ENCODE measurements at regions not wholly inside any gene's neighbourhood (a gene's known extent, or its start where the extent isn't known, plus 50 kb on each side); places are given as distances from the start of the nearest gene placed in this dataset.

GRCh38 chr13:89982407-89983095 is 1364.9 kb upstream of the MIR17HG start:
- no peaks in the 10 kb centered on the region for H3K4me1 ChIP-seq (ENCODE audit: control insufficient read depth, insufficient read depth, low read length)
- H3K4me3 ChIP-seq (ENCODE audit: low read depth, low read length) = no peak overlapping the region
- TF ChIP-seq ZNF132 (tag by site-specific recombination; IDR thresholded peaks at IDR 0.05; ENCODE audit: borderline replicate concordance) (no peak), HOXC10 (CRISPR knock-in tag; IDR thresholded peaks at IDR 0.05) (no peak), ZNF747 (tag by site-specific recombination; IDR thresholded peaks at IDR 0.05) (no peak), ZXDB (tag by site-specific recombination; IDR thresholded peaks at IDR 0.05) (no peak), PRDM4 (tag by site-specific recombination; IDR thresholded peaks at IDR 0.05) (no peak), ZNF473 (tag by site-specific recombination; IDR thresholded peaks at IDR 0.05) (no peak), GFI1B (tag by site-specific recombination; IDR thresholded peaks at IDR 0.05) (no peak), ZNF239 (tag by site-specific recombination; IDR thresholded peaks at IDR 0.05) (no peak), RBAK (tag by site-specific recombination; IDR thresholded peaks at IDR 0.05) (no peak), ZNF18 (tag by site-specific recombination; IDR thresholded peaks at IDR 0.05) (no peak)
- CTCF ChIA-PET = no interaction called here
- no peaks in the 10 kb centered on the region for H3K9me3 ChIP-seq (ENCODE audit: control insufficient read depth, insufficient read depth, low read depth, low read length)
- H3K36me3 ChIP-seq (ENCODE audit: control insufficient read depth in 2 of 2, insufficient read depth in 1 of 2, low read length in 2 of 2) = no peaks in the 10 kb centered on the region
- H3K27ac ChIP-seq (ENCODE audit: extremely low read depth, low read depth, low read length) = no peak overlapping the region
- POLR2A ChIA-PET = no interaction called here

- Histone ChIP-seq H3K36me3 (ENCODE audit: control insufficient read depth in 2 of 2, insufficient read depth in 1 of 2, low read length in 2 of 2) (no peaks in the 10 kb centered on the region), H3K9me3 (ENCODE audit: control insufficient read depth, insufficient read depth, low read depth, low read length) (no peaks in the 10 kb centered on the region), H3K27ac (ENCODE audit: extremely low read depth, low read depth, low read length) (no peak overlapping the region), H3K4me3 (ENCODE audit: low read depth, low read length) (no peak overlapping the region), H3K4me1 (ENCODE audit: control insufficient read depth, insufficient read depth, low read length) (no peaks in the 10 kb centered on the region)
- TF ChIP-seq PATZ1 (tag by site-specific recombination; IDR thresholded peaks at IDR 0.05) = no peak
- ChIA-PET POLR2A (no interaction called here), CTCF (no interaction called here)
These were observed 1359.3 kb upstream of the MIR17HG start for GRCh38 chr13:89988206-89988605.

GRCh38 chr13:90003566-90003965 is 1343.9 kb upstream of the MIR17HG start:
- TF ChIP-seq ZNF658 (tag by site-specific recombination; IDR thresholded peaks at IDR 0.05) (no peak), ZNF112 (tag by site-specific recombination; IDR thresholded peaks at IDR 0.05) (no peak), ZNF157 (tag by site-specific recombination; IDR thresholded peaks at IDR 0.05) (no peak), ZBTB7A (tag by site-specific recombination; IDR thresholded peaks at IDR 0.05; ENCODE audit: low read depth) (no peak), ZNF248 (tag by site-specific recombination; IDR thresholded peaks at IDR 0.05) (no peak), SCRT2 (tag by site-specific recombination; IDR thresholded peaks at IDR 0.05) (no peak), KLF10 (tag by site-specific recombination; IDR thresholded peaks at IDR 0.05) (no peak), INSM2 (tag by site-specific recombination; IDR thresholded peaks at IDR 0.05) (no peak), ZNF677 (tag by site-specific recombination; IDR thresholded peaks at IDR 0.05) (no peak), ZNF76 (tag by site-specific recombination; IDR thresholded peaks at IDR 0.05; ENCODE audit: borderline replicate concordance, low read depth) (no peak)
- POLR2A ChIA-PET = no interaction called here

More at GRCh38 chr13:90003566-90003965, 1343.9 kb upstream of the MIR17HG start:
- H3K36me3 ChIP-seq (ENCODE audit: control insufficient read depth in 2 of 2, insufficient read depth in 1 of 2, low read length in 2 of 2) = no peaks in the 10 kb centered on the region
- no peak overlapping the region for H3K27ac ChIP-seq (ENCODE audit: extremely low read depth, low read depth, low read length)
- CTCF ChIA-PET = interaction anchor here (0.8 kb wide), 1 partner anchor 79 kb away, joined by 3 read pairs; no protein-coding TSS in a partner anchor
- no peaks in the 10 kb centered on the region for H3K4me1 ChIP-seq (ENCODE audit: control insufficient read depth, insufficient read depth, low read length)
- H3K9me3 ChIP-seq (ENCODE audit: control insufficient read depth, insufficient read depth, low read depth, low read length) = no peaks in the 10 kb centered on the region
- no peak overlapping the region for H3K4me3 ChIP-seq (ENCODE audit: low read depth, low read length)

Data from HEK293 (cell line).